HFFc6 (cell line): ENCODE measurements at regions not wholly inside any gene's neighbourhood (a gene's known extent, or its start where the extent isn't known, plus 50 kb on each side); places are given as distances from the start of the nearest gene placed in this dataset.
"Not testable (repeated sequence)": the region's sequence is repeated elsewhere in the genome, so short reads cannot be mapped to it uniquely, and the experiment has no call there.

Experiments used
- DNase-seq: peaks from one replicate; pipeline ENCODE4 v3.0.0-alpha.2; 2018
- H3K27ac Mint-ChIP-seq: 2 replicates; pipeline ENCODE4 v1.8.0; 2020; ENCODE audit warnings: mild to moderate bottlenecking, mixed read lengths
- H3K27me3 Mint-ChIP-seq: 2 replicates; pipeline ENCODE4 v1.8.0; 2021; ENCODE audit warnings: mild to moderate bottlenecking, moderate library complexity, mixed read lengths; ENCODE audit not compliant: insufficient read depth
- H3K36me3 Mint-ChIP-seq: 2 replicates; pipeline ENCODE4 v1.8.0; 2021; ENCODE audit warnings: low read depth, mixed read lengths
- H3K4me1 Mint-ChIP-seq: 2 replicates; pipeline ENCODE4 v1.8.0; 2020; ENCODE audit warnings: low read depth, mixed read lengths
- H3K4me3 Mint-ChIP-seq: 2 replicates; pipeline ENCODE4 v1.8.0; 2020; ENCODE audit warnings: mild to moderate bottlenecking, moderate library complexity, mixed read lengths
- H3K9me3 Mint-ChIP-seq: 2 replicates; pipeline ENCODE4 v1.8.0; 2020; ENCODE audit warnings: mild to moderate bottlenecking, mixed read lengths
- TF ChIP-seq, protein P1 (sequence below): fragments of 200-600 bp; sonication (generic); IDR thresholded peaks from 2 replicates; pipeline ENCODE4 v1.5.0; 2021; ENCODE audit warnings: antibody characterized with exemption, mild to moderate bottlenecking

DNA sequence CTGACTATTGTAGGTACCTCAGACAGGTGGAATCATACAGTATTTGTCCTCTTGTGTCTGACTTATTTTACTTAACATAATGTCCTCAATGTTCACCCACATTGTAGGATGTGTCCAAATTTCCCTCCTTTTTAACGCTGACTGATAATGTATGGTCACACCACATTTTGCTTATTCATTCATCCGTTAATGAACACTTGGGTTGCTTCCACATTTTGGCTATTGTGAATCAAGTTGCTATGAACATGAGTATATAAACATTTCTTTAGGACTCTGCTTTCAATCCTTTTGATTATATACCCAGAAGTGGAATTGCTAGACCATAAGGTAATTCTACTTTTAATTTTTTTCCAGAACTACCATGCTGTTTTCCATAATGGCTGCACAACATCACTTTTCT lies 87.0 kb upstream of the NDP start:
- TF ChIP-seq, protein P1, sequence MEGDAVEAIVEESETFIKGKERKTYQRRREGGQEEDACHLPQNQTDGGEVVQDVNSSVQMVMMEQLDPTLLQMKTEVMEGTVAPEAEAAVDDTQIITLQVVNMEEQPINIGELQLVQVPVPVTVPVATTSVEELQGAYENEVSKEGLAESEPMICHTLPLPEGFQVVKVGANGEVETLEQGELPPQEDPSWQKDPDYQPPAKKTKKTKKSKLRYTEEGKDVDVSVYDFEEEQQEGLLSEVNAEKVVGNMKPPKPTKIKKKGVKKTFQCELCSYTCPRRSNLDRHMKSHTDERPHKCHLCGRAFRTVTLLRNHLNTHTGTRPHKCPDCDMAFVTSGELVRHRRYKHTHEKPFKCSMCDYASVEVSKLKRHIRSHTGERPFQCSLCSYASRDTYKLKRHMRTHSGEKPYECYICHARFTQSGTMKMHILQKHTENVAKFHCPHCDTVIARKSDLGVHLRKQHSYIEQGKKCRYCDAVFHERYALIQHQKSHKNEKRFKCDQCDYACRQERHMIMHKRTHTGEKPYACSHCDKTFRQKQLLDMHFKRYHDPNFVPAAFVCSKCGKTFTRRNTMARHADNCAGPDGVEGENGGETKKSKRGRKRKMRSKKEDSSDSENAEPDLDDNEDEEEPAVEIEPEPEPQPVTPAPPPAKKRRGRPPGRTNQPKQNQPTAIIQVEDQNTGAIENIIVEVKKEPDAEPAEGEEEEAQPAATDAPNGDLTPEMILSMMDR: no peak
- no peaks in the 10 kb centered on the region for H3K36me3 Mint-ChIP-seq
- DNase-seq: no peak
- H3K9me3 Mint-ChIP-seq: no peaks in the 10 kb centered on the region
- no peak overlapping the region for H3K4me3 Mint-ChIP-seq
- H3K4me1 Mint-ChIP-seq: no peaks in the 10 kb centered on the region
- H3K27me3 Mint-ChIP-seq: peaks cover 5% of the 10 kb centered on the region
- no peak overlapping the region for H3K27ac Mint-ChIP-seq

DNA sequence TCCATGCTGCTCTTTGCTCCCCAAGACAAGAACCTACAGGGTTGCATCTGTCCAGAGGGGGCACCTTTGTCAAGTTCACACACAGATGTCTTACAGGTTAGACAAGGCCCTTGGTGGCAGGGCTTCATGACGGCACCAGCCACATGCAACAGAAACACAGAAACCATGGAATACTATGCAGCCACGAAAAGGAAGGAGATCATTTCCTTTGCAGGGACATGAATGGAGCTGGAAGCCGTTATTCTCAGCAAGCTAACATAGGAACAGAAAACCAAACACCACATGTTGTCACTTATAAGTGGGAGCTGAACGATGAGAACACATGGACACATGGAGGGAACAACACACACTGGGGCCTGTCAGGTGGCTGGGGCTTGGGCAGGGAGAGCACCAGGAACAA lies 85.1 kb upstream of the NDP start:
- Mint-ChIP-seq H3K27ac (no peak overlapping the region), H3K27me3 (peaks cover 5% of the 10 kb centered on the region), H3K9me3 (no peaks in the 10 kb centered on the region), H3K36me3 (no peaks in the 10 kb centered on the region), H3K4me1 (no peaks in the 10 kb centered on the region), H3K4me3 (no peak overlapping the region)
- no peak for DNase-seq
- TF ChIP-seq, protein P1: no peak

DNA sequence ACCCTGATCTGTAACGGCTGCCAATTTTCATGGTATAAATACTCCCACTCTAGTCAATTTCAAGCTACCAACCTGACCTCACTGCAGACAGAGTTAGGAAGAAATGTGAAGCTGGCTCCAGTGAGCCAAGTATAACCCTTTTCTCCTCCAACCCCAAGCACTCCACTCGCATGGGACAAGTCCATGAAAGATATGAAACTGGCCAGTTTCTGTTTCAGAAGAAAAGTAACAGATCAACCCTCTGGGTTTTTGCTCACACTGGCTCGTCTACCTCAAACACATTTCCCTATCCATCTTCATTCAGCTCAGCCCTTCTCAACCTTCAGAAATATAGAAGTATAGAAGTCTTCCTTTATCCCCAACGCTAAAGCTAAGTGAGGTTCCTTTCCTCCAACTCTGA lies 82.4 kb upstream of the NDP start:
- no peak for DNase-seq
- TF ChIP-seq, protein P1: no peak
- Mint-ChIP-seq H3K4me1 (no peaks in the 10 kb centered on the region), H3K36me3 (no peaks in the 10 kb centered on the region), H3K27ac (no peak overlapping the region), H3K4me3 (no peak overlapping the region), H3K27me3 (peaks cover 5% of the 10 kb centered on the region), H3K9me3 (no peaks in the 10 kb centered on the region)

DNA sequence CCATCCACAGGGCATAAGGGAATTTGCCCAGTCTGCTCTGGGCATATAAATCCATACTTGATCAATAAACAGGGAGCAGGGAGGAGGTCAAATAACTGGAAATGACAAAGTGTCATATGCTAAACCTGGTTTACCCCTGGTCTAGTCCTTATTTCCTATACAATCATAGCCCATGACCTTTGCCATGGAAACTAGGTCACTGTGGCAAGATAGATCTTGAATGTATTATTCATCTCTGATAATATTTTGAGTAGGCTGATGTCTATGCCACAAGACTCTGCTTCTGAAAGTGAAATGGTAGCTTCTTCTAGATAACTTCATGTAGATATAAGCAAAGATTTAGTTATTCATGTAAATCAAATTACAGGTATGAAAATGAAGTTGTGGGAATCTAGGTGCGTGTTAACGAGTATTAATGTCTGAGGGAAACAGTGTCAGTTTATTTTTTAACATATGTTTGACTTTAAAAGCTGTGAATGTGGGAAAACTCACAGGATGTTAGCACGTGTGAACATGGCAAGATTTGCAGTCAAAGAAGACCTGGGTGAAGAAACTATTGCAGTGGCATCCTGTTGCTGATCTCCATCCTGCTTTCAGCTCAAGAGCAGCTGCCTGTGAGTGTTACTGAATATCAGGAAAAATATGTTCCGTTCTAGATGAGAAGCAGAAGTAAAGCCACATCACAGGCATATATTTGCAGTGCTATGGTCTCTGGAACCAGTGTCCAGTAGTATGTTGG lies 81.8 kb upstream of the NDP start:
- DNase-seq: no peak
- Mint-ChIP-seq H3K9me3 (no peaks in the 10 kb centered on the region), H3K4me3 (no peak overlapping the region), H3K27ac (no peak overlapping the region), H3K36me3 (no peaks in the 10 kb centered on the region), H3K27me3 (peaks cover 5% of the 10 kb centered on the region), H3K4me1 (no peaks in the 10 kb centered on the region)
- TF ChIP-seq, protein P1: no peak

DNA sequence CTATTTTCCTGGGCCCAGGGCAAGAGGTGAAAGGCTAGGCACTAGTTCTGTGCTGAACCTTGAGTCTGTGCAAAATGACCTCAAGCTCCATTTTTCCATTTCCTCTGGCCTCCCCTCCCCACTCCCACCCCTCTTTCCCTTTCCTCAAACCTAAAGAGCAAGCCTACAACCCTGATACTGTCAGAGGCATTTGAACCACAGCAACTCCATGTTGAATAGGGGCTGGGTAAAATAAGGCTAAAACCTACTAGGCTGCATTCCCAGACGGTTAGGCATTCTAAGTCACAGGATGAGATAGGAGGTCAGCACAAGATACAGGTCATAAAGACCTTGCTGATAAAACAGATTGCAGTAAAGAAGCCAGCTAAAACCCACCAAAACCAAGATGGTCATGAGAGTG lies 71.9 kb upstream of the NDP start:
- not testable (repeated sequence) for DNase-seq, H3K4me1 Mint-ChIP-seq, H3K9me3 Mint-ChIP-seq, H3K4me3 Mint-ChIP-seq, H3K36me3 Mint-ChIP-seq, H3K27me3 Mint-ChIP-seq, H3K27ac Mint-ChIP-seq

DNA sequence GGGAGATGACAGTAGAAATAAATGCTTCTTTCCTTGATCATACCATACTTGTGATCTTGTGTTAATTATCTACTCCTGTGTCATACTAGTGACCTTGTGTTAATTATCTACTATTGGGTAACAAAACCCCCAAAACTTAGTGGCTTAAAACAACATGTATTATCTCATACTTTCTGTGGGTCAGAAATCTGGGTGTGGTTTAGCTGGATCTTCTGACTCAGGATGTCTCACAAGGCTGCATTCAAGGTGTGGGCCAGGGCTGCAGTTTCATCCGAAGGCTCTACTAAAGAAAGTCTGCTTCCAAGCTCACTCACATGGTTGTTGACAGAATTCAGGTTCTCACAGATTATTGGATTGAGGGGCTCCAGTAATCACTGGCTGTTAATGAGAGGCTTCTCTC lies 70.3 kb upstream of the NDP start:
- Mint-ChIP-seq H3K27ac (no peak overlapping the region), H3K36me3 (no peaks in the 10 kb centered on the region), H3K4me1 (peaks cover 9% of the 10 kb centered on the region; the same call in 1 of the 2 replicates), H3K4me3 (no peak overlapping the region), H3K27me3 (peaks cover 3% of the 10 kb centered on the region; the same call in 1 of the 2 replicates), H3K9me3 (no peaks in the 10 kb centered on the region)
- DNase-seq: no peak
- TF ChIP-seq, protein P1: no peak
